OCI-LY1 (cell line): ENCODE measurements at regions not wholly inside any gene's neighbourhood (a gene's known extent, or its start where the extent isn't known, plus 50 kb on each side); places are given as distances from the start of the nearest gene placed in this dataset.

Source experiments
- EZH2 ChIP-seq: fragments of 200-600 bp; sonication (generic), shearing (Covaris generic); IDR thresholded peaks from 2 replicates; pipeline ENCODE4 v1.8.0; 2017; ENCODE audit warnings: borderline replicate concordance, mixed run types, mild to moderate bottlenecking, antibody characterized with exemption, low read length, moderate library complexity, mixed read lengths
- TF ChIP-seq, protein P1 (sequence below): fragments of 200-600 bp; sonication (generic), shearing (Covaris generic); IDR thresholded peaks from 2 replicates; pipeline ENCODE4 v1.5.1; 2017; ENCODE audit warnings: mild to moderate bottlenecking, antibody characterized with exemption, low read length, moderate library complexity, mixed read lengths

DNA sequence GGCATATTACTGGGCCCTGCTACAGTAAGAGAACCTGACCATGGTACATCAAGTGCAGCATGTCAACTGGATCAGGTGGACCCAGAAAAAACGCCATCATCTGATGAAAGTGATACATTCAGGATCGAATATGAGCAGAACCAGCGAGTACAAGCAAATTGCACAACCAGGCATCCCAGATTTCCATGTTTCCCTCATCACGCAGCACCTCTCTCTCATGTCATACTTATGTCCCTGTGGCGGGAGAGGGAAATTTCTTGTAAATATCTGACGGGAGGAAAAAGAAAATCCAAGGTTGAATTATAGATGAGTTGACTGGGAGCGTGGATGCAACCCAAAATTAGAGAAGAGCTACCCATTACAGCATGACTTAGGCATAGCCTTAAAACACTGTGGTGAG lies 608.5 kb upstream of the FAT1 start:
- TF ChIP-seq, protein P1, sequence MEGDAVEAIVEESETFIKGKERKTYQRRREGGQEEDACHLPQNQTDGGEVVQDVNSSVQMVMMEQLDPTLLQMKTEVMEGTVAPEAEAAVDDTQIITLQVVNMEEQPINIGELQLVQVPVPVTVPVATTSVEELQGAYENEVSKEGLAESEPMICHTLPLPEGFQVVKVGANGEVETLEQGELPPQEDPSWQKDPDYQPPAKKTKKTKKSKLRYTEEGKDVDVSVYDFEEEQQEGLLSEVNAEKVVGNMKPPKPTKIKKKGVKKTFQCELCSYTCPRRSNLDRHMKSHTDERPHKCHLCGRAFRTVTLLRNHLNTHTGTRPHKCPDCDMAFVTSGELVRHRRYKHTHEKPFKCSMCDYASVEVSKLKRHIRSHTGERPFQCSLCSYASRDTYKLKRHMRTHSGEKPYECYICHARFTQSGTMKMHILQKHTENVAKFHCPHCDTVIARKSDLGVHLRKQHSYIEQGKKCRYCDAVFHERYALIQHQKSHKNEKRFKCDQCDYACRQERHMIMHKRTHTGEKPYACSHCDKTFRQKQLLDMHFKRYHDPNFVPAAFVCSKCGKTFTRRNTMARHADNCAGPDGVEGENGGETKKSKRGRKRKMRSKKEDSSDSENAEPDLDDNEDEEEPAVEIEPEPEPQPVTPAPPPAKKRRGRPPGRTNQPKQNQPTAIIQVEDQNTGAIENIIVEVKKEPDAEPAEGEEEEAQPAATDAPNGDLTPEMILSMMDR: no peak
- no peak for TF ChIP-seq EZH2
